B cell (primary cell): ENCODE measurements at regions not wholly inside any gene's neighbourhood (a gene's known extent, or its start where the extent isn't known, plus 50 kb on each side); places are given as distances from the start of the nearest gene placed in this dataset.

ENCODE experiments used
- EZH2 ChIP-seq: IDR thresholded peaks from 2 replicates; pipeline ENCODE4 v1.6.1; 2012; ENCODE audit warnings: borderline replicate concordance, low read depth, mild to moderate bottlenecking, moderate library complexity, low read length; ENCODE audit not compliant: insufficient read depth, poor library complexity, severe bottlenecking
- TF ChIP-seq, protein P1 (sequence below): fragments of 200-600 bp; IDR thresholded peaks from one replicate; pipeline ENCODE4 v1.8.0; 2022; ENCODE audit warnings: antibody characterized with exemption, mild to moderate bottlenecking

DNA sequence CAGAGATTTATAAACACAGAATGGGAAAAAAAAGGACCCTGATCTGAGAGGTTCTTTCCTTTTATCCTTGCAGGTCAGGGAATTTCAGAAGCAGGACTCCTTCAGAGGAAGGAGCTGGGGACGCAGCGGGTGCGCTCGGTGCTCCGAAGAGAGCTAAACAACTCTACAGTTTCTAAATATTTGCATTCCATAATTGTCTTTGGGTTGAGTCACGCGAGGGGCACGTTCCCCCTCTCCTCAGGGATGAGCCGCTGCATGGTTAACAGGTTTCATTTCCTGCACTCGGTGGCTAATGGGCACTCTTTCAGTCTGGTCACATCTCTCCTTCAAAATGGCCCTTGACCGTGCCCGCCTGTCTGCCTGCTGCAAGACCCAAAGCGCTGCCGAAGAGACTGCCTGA lies 165.0 kb upstream of the HMHB1 start:
- TF ChIP-seq, protein P1, sequence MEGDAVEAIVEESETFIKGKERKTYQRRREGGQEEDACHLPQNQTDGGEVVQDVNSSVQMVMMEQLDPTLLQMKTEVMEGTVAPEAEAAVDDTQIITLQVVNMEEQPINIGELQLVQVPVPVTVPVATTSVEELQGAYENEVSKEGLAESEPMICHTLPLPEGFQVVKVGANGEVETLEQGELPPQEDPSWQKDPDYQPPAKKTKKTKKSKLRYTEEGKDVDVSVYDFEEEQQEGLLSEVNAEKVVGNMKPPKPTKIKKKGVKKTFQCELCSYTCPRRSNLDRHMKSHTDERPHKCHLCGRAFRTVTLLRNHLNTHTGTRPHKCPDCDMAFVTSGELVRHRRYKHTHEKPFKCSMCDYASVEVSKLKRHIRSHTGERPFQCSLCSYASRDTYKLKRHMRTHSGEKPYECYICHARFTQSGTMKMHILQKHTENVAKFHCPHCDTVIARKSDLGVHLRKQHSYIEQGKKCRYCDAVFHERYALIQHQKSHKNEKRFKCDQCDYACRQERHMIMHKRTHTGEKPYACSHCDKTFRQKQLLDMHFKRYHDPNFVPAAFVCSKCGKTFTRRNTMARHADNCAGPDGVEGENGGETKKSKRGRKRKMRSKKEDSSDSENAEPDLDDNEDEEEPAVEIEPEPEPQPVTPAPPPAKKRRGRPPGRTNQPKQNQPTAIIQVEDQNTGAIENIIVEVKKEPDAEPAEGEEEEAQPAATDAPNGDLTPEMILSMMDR: no peak
- TF ChIP-seq EZH2: no peak
